Posterior cingulate gyrus (tissue), 11 donors: ENCODE measurements at regions not wholly inside any gene's neighbourhood (a gene's known extent, or its start where the extent isn't known, plus 50 kb on each side); places are given as distances from the start of the nearest gene placed in this dataset.

Source experiments
- DNase-seq, 10 donors: peaks; one replicate each; pipeline versions ENCODE4 v3.0.0 to v3.0.0-alpha.2; 2020 to 2021; ENCODE audit warnings: mixed read lengths in 3 of 10
- intact Hi-C: fragments of 100-400 bp; cut with DNase I; formaldehyde crosslinking; loops from one replicate; pipeline ENCODE4 v1.15.1; 2023

- no peak for DNase-seq
- intact Hi-C loops: no loop called here
Measured at GRCh38 chr17:10992106-10992880, 154.4 kb upstream of the PIRT start.

- intact Hi-C loops: no loop called here
Measured at GRCh38 chr17:10987786-10988185, 149.9 kb upstream of the PIRT start.

GRCh38 chr17:10984220-10984619 lies 146.3 kb upstream of the PIRT start:
- DNase-seq: no peak
- intact Hi-C loops: no loop called here

More at GRCh38 chr17:10987786-10988185, 149.9 kb upstream of the PIRT start:
- no peak for DNase-seq

- DNase-seq: no peak
Measured at GRCh38 chr17:10976401-10976800, 138.5 kb upstream of the PIRT start.

GRCh38 chr17:10968007-10968406 lies 130.1 kb upstream of the PIRT start:
- no peak for DNase-seq
- intact Hi-C loops: no loop called here

More at GRCh38 chr17:10976401-10976800, 138.5 kb upstream of the PIRT start:
- intact Hi-C loops: no loop called here

GRCh38 chr17:10956821-10957220 lies 118.9 kb upstream of the PIRT start:
- DNase-seq: no peak
- intact Hi-C loops: no loop called here

- DNase-seq: no peak
- intact Hi-C loops: no loop called here
Measured at GRCh38 chr17:10944819-10945218, 106.9 kb upstream of the PIRT start.

GRCh38 chr17:10936931-10937330 lies 99.0 kb upstream of the PIRT start:
- intact Hi-C loops: no loop called here

GRCh38 chr17:10932938-10933337 lies 95.1 kb upstream of the PIRT start:
- intact Hi-C loops: no loop called here
- no peak for DNase-seq

More at GRCh38 chr17:10936931-10937330, 99.0 kb upstream of the PIRT start:
- DNase-seq: no peak

GRCh38 chr17:10931133-10931532 lies 93.2 kb upstream of the PIRT start:
- no peak for DNase-seq

GRCh38 chr17:10927712-10928111 lies 89.8 kb upstream of the PIRT start:
- DNase-seq: no peak
- intact Hi-C loops: no loop called here

More at GRCh38 chr17:10931133-10931532, 93.2 kb upstream of the PIRT start:
- intact Hi-C loops: no loop called here

- intact Hi-C loops: no loop called here
- DNase-seq: no peak
Measured at GRCh38 chr17:10920558-10921108, 82.7 kb upstream of the PIRT start.

- intact Hi-C loops: no loop called here
- peak in 1 of 10 donors; percentile 67 for DNase-seq
Measured at GRCh38 chr17:10907370-10907769, 69.5 kb upstream of the PIRT start.

GRCh38 chr17:10899281-10899680 lies 61.4 kb upstream of the PIRT start:
- no peak for DNase-seq
- intact Hi-C loops: no loop called here

GRCh38 chr17:10894220-10894619 lies 56.3 kb upstream of the PIRT start:
- no peak for DNase-seq
- intact Hi-C loops: no loop called here

- no peak for DNase-seq
- intact Hi-C loops: no loop called here
Measured at GRCh38 chr17:10888858-10889257, 51.0 kb upstream of the PIRT start.
